Activated CD8-positive, alpha-beta memory T cell treated with anti-CD3 and anti-CD28 coated beads, Interleukin-2, amount 10 ng/mL, durations not matched to agents 7 days and 5 days (primary cell): ENCODE measurements at regions not wholly inside any gene's neighbourhood (a gene's known extent, or its start where the extent isn't known, plus 50 kb on each side); places are given as distances from the start of the nearest gene placed in this dataset.

Source experiments
- ATAC-seq: fragments of 150-1000 bp; cut with Tn5 transposase; one replicate; pipeline ENCODE4 v1.10.0; 2021; ENCODE audit warnings: moderate library complexity
- CTCF ChIA-PET: fragments of 350-600 bp; sonication (Branson Sonifier 250); formaldehyde crosslinking; loops from one replicate; lab custom pipeline; 2021; ENCODE audit warnings: antibody characterized with exemption; lab: Charles Lee
- DNase-seq: peaks from one replicate; pipeline ENCODE4 v3.0.0-alpha.2; 2020
- H3K27ac Mint-ChIP-seq: one replicate; pipeline ENCODE4 v1.8.0; 2021; ENCODE audit warnings: mild to moderate bottlenecking, mixed read lengths
- H3K27me3 Mint-ChIP-seq: one replicate; pipeline ENCODE4 v1.8.0; 2021; ENCODE audit warnings: mixed read lengths
- H3K36me3 Mint-ChIP-seq: one replicate; pipeline ENCODE4 v1.8.0; 2021; ENCODE audit warnings: mild to moderate bottlenecking, mixed read lengths
- H3K4me1 Mint-ChIP-seq: one replicate; pipeline ENCODE4 v1.8.0; 2021; ENCODE audit warnings: mixed read lengths
- H3K4me3 Mint-ChIP-seq: one replicate; pipeline ENCODE4 v1.8.0; 2021; ENCODE audit warnings: mild to moderate bottlenecking, moderate library complexity, mixed read lengths
- H3K9me3 Mint-ChIP-seq: one replicate; pipeline ENCODE4 v1.8.0; 2022; ENCODE audit warnings: low read depth, mixed read lengths

DNA sequence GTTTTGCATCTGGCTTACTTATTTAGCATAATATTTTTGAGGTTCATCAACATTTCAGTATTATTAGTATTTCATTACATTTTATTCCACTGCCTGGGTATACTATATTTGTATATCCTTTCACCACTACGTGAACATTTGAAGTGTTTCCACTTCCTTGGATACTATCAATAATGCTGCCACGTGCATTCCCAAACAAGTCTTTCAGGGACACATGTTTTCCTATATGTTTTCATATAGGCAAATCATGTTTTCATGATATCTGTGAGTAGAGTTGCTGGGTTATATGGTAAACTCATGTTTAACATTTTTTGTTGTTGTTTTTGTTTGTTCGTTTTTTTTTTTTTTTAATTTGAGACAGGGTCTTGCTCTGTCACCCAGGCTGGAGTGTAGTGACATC is 380.1 kb downstream of the OMA1 start:
- Mint-ChIP-seq H3K4me3 (no peak overlapping the region), H3K4me1 (no peaks in the 10 kb centered on the region), H3K27ac (no peak overlapping the region), H3K36me3 (no peaks in the 10 kb centered on the region), H3K9me3 (no peaks in the 10 kb centered on the region), H3K27me3 (no peaks in the 10 kb centered on the region)
- DNase-seq = no peak
- CTCF ChIA-PET = no interaction called here
- ATAC-seq = no peak

- Mint-ChIP-seq H3K27me3 (no peaks in the 10 kb centered on the region), H3K36me3 (no peaks in the 10 kb centered on the region), H3K4me1 (no peaks in the 10 kb centered on the region), H3K27ac (no peak overlapping the region), H3K9me3 (no peaks in the 10 kb centered on the region), H3K4me3 (no peak overlapping the region)
- ATAC-seq (no peak), DNase-seq (no peak)
- CTCF ChIA-PET = no interaction called here
Measured at GRCh38 chr1:58165073-58165472, 381.5 kb downstream of the OMA1 start.

- H3K36me3 Mint-ChIP-seq = no peaks in the 10 kb centered on the region
- no peaks in the 10 kb centered on the region for H3K27me3 Mint-ChIP-seq
- H3K27ac Mint-ChIP-seq = no peak overlapping the region
- H3K9me3 Mint-ChIP-seq = no peaks in the 10 kb centered on the region
- no peaks in the 10 kb centered on the region for H3K4me1 Mint-ChIP-seq
- no peak for ATAC-seq
- CTCF ChIA-PET = no interaction called here
- H3K4me3 Mint-ChIP-seq = no peak overlapping the region
- no peak for DNase-seq
Measured at GRCh38 chr1:58162952-58163550, 383.5 kb downstream of the OMA1 start.

DNA sequence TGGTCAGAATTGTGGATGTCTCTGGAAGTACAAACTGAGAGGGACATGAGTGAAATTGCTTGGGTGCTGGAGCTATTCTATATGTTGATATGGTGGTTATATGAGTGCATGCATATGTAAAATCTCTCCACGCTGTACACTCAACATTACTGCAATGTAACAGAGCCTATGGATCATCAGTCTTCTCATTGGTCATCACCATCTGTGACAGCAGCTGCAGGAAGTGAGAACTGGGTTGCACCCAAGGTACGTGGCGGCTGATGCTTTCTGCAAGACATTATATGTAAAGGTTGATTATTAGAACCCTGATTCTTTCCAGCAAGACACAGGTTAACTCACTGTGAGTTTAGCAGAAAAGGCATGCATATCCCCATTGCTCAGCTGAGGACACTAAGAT is 387.1 kb downstream of the OMA1 start:
- CTCF ChIA-PET = no interaction called here

DNA sequence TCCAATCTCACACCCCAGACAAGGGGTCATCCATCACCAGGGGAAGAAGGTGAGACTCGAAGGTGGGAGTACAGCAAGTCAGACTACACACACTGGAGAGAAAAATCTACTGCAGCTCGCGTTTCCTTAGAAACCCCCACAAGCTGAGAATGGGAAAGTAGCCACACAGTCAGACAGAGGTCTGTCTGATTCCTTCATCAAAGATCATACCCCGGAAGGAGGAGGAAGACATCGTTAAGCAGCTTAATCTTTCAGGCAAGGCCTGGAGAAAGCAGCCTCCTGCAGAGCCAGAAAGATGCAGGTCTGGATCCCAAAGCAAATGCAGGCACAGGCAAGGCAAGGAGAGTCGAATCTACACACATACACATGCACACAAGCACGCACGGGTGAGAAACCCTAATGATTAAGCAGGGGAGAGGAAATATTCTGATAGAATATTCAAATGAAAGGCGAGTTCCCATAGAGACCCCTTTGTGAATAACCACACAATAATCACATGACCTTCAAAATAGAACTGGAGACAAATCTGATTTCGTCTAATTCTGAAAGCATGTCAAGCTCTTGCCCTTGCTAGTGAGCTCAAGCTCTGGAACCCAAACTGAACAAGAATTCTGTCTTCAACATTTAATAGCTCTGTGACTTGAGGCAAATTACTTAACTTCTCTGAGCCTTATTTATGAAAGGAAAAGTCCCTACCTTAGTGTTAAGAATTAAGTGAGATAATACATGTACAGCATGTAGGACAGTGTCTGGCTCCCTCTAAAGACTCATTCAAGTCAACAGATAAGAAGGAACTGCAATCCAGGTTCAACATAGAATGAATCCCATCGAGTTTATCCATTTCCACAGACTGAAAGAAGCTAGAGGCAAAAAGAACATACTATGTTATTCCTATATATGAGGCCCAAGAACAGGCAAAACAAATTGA is 387.8 kb downstream of the OMA1 start:
- H3K9me3 Mint-ChIP-seq = no peaks in the 10 kb centered on the region
- CTCF ChIA-PET = no interaction called here

More for the DNA sequence above, 387.1 kb downstream of the OMA1 start:
- no peak for DNase-seq
- no peak overlapping the region for H3K4me3 Mint-ChIP-seq
- H3K36me3 Mint-ChIP-seq = no peaks in the 10 kb centered on the region
- H3K9me3 Mint-ChIP-seq = no peaks in the 10 kb centered on the region
- no peaks in the 10 kb centered on the region for H3K27me3 Mint-ChIP-seq
- H3K4me1 Mint-ChIP-seq = no peaks in the 10 kb centered on the region
- no peak for ATAC-seq
- H3K27ac Mint-ChIP-seq = no peak overlapping the region

DNA sequence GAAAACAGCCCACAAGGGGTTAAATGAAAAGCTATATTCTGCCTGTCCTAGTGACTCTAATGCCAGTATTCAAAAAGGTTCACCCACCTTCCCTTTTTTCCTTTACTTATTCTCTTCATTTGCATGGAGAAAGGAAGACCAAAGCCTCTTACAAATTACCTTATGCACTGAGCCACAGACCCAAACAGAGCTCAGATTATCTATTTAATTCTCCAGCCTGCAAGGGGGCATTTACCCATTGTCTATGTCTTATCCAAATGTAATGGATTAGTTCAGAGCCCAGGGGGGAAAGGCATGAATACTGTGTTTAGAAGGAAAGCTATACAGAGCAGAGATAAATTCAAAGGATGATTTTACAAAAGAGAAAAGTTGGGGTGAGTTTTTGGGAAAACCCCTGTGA is 388.5 kb downstream of the OMA1 start:
- DNase-seq = no peak
- ATAC-seq = no peak
- H3K27ac Mint-ChIP-seq = no peak overlapping the region
- H3K27me3 Mint-ChIP-seq = no peaks in the 10 kb centered on the region
- H3K36me3 Mint-ChIP-seq = no peaks in the 10 kb centered on the region
- H3K4me3 Mint-ChIP-seq = no peak overlapping the region
- no peaks in the 10 kb centered on the region for H3K9me3 Mint-ChIP-seq
- CTCF ChIA-PET = no interaction called here
- H3K4me1 Mint-ChIP-seq = no peaks in the 10 kb centered on the region

More for the DNA sequence above, 387.8 kb downstream of the OMA1 start:
- ATAC-seq (no peak), DNase-seq (no peak)
- no peaks in the 10 kb centered on the region for H3K4me1 Mint-ChIP-seq
- no peaks in the 10 kb centered on the region for H3K36me3 Mint-ChIP-seq
- H3K27me3 Mint-ChIP-seq = no peaks in the 10 kb centered on the region
- no peak overlapping the region for H3K27ac Mint-ChIP-seq
- no peak overlapping the region for H3K4me3 Mint-ChIP-seq

- DNase-seq (no peak), ATAC-seq (no peak)
- CTCF ChIA-PET = no interaction called here
- no peaks in the 10 kb centered on the region for H3K9me3 Mint-ChIP-seq
- no peaks in the 10 kb centered on the region for H3K27me3 Mint-ChIP-seq
- H3K27ac Mint-ChIP-seq = no peak overlapping the region
- no peaks in the 10 kb centered on the region for H3K4me1 Mint-ChIP-seq
- no peak overlapping the region for H3K4me3 Mint-ChIP-seq
- no peaks in the 10 kb centered on the region for H3K36me3 Mint-ChIP-seq
Measured at GRCh38 chr1:58157256-58157655, 389.3 kb downstream of the OMA1 start.

GRCh38 chr1:58156831-58157230 is 389.7 kb downstream of the OMA1 start:
- no peak overlapping the region for H3K27ac Mint-ChIP-seq
- CTCF ChIA-PET = no interaction called here
- no peak for DNase-seq
- ATAC-seq = no peak
- H3K4me1 Mint-ChIP-seq = no peaks in the 10 kb centered on the region
- no peaks in the 10 kb centered on the region for H3K9me3 Mint-ChIP-seq
- H3K36me3 Mint-ChIP-seq = no peaks in the 10 kb centered on the region
- H3K4me3 Mint-ChIP-seq = no peak overlapping the region
- H3K27me3 Mint-ChIP-seq = no peaks in the 10 kb centered on the region

DNA sequence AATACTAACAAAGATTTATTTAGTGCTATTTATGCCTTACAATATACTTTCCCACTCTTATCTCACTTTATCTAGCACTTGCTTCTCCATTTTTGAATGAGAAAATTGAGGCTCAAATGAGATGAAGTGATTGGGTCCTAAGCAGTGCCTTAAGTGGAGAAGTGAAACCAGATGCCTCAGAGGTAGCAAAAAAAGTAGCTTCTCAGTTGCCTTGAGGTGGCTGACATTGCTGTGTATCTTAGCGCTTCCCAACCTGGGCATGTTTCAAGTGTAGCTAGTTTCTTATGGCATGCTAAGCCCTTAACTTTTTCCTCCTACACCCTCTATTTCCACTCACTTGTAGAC is 390.4 kb downstream of the OMA1 start:
- ATAC-seq (no peak), DNase-seq (no peak)
- Mint-ChIP-seq H3K9me3 (no peaks in the 10 kb centered on the region), H3K4me3 (no peak overlapping the region), H3K27ac (no peak overlapping the region), H3K4me1 (no peaks in the 10 kb centered on the region), H3K27me3 (no peaks in the 10 kb centered on the region), H3K36me3 (no peaks in the 10 kb centered on the region)
- CTCF ChIA-PET = no interaction called here

DNA sequence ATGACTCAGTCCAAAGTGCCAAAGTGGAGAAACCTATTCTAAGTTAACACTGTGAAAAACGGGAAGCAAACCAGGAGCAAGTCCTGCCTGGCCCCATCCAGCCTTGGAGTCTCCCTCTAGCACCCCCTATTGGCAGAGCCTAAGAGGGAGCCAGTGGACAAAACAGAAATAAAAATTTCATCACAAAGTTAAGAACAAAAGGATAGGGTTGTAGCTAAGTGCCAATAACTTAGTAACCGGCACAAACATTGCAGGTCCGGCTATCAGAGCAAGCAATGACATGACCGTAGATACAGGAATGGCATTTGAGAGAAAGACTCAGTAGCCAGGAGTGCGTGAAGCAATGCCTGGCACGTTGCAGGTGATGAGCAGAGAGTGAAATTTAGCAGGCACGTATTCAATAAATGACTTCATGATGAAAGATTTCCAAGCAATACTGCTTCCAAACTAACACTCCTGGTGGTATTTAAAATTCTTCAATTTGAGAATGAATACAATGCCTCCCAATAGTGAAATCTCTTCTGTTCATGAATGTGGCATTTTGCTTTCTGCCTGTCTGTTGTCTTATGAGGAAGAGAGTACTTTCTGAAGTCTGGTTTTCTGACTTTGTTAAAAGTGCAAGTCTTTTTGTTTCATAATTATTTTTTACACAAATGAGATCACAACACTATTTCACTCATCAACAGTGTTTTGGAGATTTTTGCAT is 391.0 kb downstream of the OMA1 start:
- CTCF ChIA-PET = no interaction called here

DNA sequence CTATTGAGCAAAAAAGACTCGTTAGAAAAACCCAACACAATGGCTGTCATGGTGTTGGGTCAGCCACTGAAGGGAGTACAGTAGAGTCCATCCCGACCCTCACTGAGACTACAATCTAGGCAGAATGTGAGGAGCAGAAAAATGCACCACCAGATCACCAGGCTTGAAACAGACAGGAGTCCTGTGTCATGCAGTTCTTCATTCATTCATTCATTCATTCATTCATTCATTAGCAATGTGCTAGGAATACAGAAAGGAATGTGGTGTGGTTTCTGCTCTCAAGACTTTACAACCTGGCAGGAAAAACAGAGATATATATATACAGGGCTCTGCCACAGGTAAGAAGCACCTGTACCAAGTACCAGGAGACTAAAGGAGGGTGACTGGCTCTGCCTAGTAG is 392.3 kb downstream of the OMA1 start:
- no peaks in the 10 kb centered on the region for H3K36me3 Mint-ChIP-seq
- no peak overlapping the region for H3K27ac Mint-ChIP-seq
- CTCF ChIA-PET = no interaction called here
- H3K9me3 Mint-ChIP-seq = no peaks in the 10 kb centered on the region
- no peak overlapping the region for H3K4me3 Mint-ChIP-seq
- ATAC-seq = no peak
- no peak for DNase-seq
- H3K4me1 Mint-ChIP-seq = no peaks in the 10 kb centered on the region
- no peaks in the 10 kb centered on the region for H3K27me3 Mint-ChIP-seq

More for the DNA sequence above, 391.0 kb downstream of the OMA1 start:
- Mint-ChIP-seq H3K4me3 (no peak overlapping the region), H3K9me3 (no peaks in the 10 kb centered on the region), H3K4me1 (no peaks in the 10 kb centered on the region), H3K27ac (no peak overlapping the region), H3K36me3 (no peaks in the 10 kb centered on the region), H3K27me3 (no peaks in the 10 kb centered on the region)
- DNase-seq (no peak), ATAC-seq (no peak)

DNA sequence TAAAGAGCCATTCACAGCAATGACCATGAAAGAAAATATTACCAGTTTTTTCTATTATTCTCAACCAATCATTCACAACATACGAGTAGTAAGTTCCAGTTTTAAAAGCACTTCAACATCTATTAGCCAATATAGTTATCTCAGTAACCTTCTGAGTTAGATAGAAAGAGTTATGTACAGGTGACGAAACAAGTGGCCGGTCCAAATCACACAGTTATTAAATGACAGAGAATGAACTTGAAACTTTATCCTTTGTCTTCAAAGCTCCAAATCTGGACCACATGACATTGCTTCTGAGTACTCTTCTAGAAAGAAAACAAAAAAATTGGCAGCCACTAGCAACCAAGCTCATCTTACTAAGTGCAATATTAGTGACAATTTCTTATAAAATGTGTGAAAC is 393.8 kb downstream of the OMA1 start:
- Mint-ChIP-seq H3K4me1 (no peaks in the 10 kb centered on the region), H3K36me3 (no peaks in the 10 kb centered on the region), H3K4me3 (no peak overlapping the region), H3K27ac (no peak overlapping the region), H3K9me3 (no peaks in the 10 kb centered on the region), H3K27me3 (no peaks in the 10 kb centered on the region)
- no peak for DNase-seq
- no peak for ATAC-seq
- CTCF ChIA-PET = no interaction called here

DNA sequence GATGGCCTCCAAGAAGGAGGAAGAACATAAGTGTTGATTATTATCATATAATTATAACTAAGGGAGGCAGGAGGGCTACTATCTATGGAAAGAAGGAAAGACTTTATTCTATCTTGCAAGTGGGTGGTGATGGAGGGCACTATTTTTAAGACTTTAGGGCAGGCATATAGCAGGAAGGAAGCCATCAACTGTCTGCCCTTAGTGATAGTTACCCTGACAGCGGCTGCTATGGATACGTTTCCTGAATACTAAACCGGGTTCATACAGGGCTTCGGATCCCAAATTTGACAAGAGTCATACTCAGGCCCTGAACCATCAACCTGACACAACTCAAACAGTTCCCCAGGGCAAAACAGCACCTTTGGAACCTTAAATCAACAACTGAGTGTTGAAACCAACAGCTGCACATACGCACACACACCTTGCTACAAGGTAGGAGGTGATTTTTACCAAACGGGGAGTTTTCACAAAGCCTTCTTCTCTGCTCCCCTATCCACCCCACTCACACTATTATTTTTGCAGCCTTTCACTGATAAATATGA is 397.2 kb downstream of the OMA1 start:
- Mint-ChIP-seq H3K4me3 (no peak overlapping the region), H3K27ac (no peak overlapping the region), H3K27me3 (no peaks in the 10 kb centered on the region), H3K4me1 (no peaks in the 10 kb centered on the region), H3K36me3 (no peaks in the 10 kb centered on the region), H3K9me3 (no peaks in the 10 kb centered on the region)
- CTCF ChIA-PET = no interaction called here
- no peak for ATAC-seq
- DNase-seq = no peak
